HEK293T (cell line): ENCODE measurements at regions not wholly inside any gene's neighbourhood (a gene's known extent, or its start where the extent isn't known, plus 50 kb on each side); places are given as distances from the start of the nearest gene placed in this dataset.
"Not testable (repeated sequence)": the region's sequence is repeated elsewhere in the genome, so short reads cannot be mapped to it uniquely, and the experiment has no call there.

Experiments
- CTCF ChIA-PET: fragments of 350-600 bp; formaldehyde crosslinking; extraction: SDS; loops from one replicate; lab custom pipeline; 2021; ENCODE audit warnings: antibody characterized with exemption, inconsistent platforms; lab: Yijun Ruan, JAX
- POLR2A ChIA-PET: fragments of 350-600 bp; formaldehyde crosslinking; extraction: SDS; loops from one replicate; lab custom pipeline; 2020; ENCODE audit warnings: antibody characterized with exemption, inconsistent platforms; lab: Yijun Ruan, JAX
- DNase-seq: peaks from one replicate; pipeline ENCODE4 v3.0.0; 2012; ENCODE audit warnings: mixed read lengths; ENCODE audit errors: extremely low spot score
- ARNT ChIP-seq: fragments of 450-650 bp; IDR thresholded peaks from 2 replicates; pipeline ENCODE4 v1.6.1; 2017; ENCODE audit warnings: mild to moderate bottlenecking
- BHLHE40 ChIP-seq: fragments of 450-650 bp; IDR thresholded peaks from 2 replicates; pipeline ENCODE4 v1.6.1; 2016; ENCODE audit warnings: mild to moderate bottlenecking, moderate library complexity, borderline replicate concordance
- CTBP1 ChIP-seq: fragments of 450-650 bp; IDR thresholded peaks from 2 replicates; pipeline ENCODE4 v1.6.1; 2016; ENCODE audit warnings: borderline replicate concordance
- ELF4 ChIP-seq: fragments of 450-650 bp; IDR thresholded peaks from 2 replicates; pipeline ENCODE4 v1.6.1; 2017; ENCODE audit warnings: antibody characterized with exemption
- FOXA1 ChIP-seq: fragments of 450-650 bp; IDR thresholded peaks from 2 replicates; pipeline ENCODE4 v1.6.1; 2016; ENCODE audit warnings: mild to moderate bottlenecking
- FOXK2 ChIP-seq: fragments of 450-650 bp; IDR thresholded peaks from 2 replicates; pipeline ENCODE4 v1.6.1; 2016; ENCODE audit warnings: mild to moderate bottlenecking
- FOXM1 ChIP-seq: fragments of 450-650 bp; IDR thresholded peaks from 2 replicates; pipeline ENCODE4 v1.6.1; 2017; ENCODE audit warnings: mild to moderate bottlenecking, borderline replicate concordance
- HDGF ChIP-seq: fragments of 450-650 bp; IDR thresholded peaks from 2 replicates; pipeline ENCODE4 v1.6.1; 2017; ENCODE audit warnings: antibody characterized with exemption, borderline replicate concordance
- L3MBTL2 ChIP-seq: fragments of 450-650 bp; conservative IDR thresholded peaks from 2 replicates; pipeline ENCODE4 v1.6.1; 2016; ENCODE audit warnings: mild to moderate bottlenecking
- LEF1 ChIP-seq: fragments of 450-650 bp; IDR thresholded peaks from 2 replicates; pipeline ENCODE4 v1.6.1; 2017; ENCODE audit warnings: mild to moderate bottlenecking, borderline replicate concordance
- NFRKB ChIP-seq: fragments of 450-650 bp; IDR thresholded peaks from 2 replicates; pipeline ENCODE4 v1.6.1; 2016; ENCODE audit warnings: mild to moderate bottlenecking, moderate library complexity
- PKNOX1 ChIP-seq: fragments of 450-650 bp; IDR thresholded peaks from 2 replicates; pipeline ENCODE4 v1.6.1; 2016
- SP1 ChIP-seq: fragments of 450-650 bp; IDR thresholded peaks from 2 replicates; pipeline ENCODE4 v1.6.1; 2017
- SUZ12 ChIP-seq: fragments of 450-650 bp; IDR thresholded peaks from 2 replicates; pipeline ENCODE4 v1.6.1; 2016; ENCODE audit warnings: mild to moderate bottlenecking
- TARDBP ChIP-seq: fragments of 450-650 bp; IDR thresholded peaks from 2 replicates; pipeline ENCODE4 v1.6.1; 2016
- ZNF384 ChIP-seq: fragments of 450-650 bp; IDR thresholded peaks from 2 replicates; pipeline ENCODE4 v1.6.1; 2016

DNA sequence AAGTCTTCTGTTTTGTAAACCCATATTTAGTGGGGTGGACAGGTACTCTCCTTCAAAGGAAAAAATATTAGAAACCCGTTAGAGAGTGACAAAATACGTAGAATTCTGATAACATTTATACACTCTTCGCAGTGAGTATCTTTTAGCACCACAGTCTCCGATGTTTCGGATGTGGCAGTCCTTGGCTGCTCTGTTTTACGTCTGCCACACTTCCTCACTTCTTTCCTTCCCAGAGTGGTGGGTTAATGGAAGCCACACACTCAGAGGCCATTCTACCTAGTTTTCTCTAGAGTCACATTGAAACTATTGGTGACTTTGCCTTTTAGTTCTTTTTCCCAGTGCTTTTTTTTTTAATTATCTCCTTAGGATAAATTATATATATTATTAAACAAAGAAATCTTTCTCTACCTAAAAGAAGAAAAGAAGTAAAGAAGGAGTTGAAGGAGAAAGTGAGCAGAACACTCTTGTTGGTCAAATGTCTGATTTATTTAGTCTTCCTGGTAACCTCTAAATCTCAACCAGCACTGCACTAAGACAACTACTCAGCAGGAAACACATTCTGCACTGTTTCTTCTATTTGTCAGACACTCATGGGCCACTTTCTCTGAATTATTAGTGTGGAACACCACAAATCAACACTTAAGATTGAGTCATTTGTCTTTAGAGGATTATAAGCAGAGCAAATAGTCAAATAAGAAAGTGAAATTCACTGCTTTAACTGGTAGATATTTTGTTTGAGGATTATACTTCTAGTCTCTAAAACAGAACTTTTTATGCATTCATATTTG lies 451.3 kb upstream of the TMEFF2 start:
- ChIA-PET CTCF (no interaction called here), POLR2A (no interaction called here)
- TF ChIP-seq PKNOX1: no peak
- no peak for TF ChIP-seq FOXM1
- TF ChIP-seq BHLHE40: no peak
- TF ChIP-seq FOXA1: no peak
- no peak for TF ChIP-seq L3MBTL2
- TF ChIP-seq ARNT: no peak
- no peak for TF ChIP-seq CTBP1
- no peak for TF ChIP-seq ZNF384
- TF ChIP-seq SP1: no peak
- TF ChIP-seq FOXK2: no peak
- no peak for DNase-seq

GRCh38 chr2:192634557-192634956 lies 439.8 kb upstream of the TMEFF2 start:
- POLR2A ChIA-PET: no interaction called here
- no peak for DNase-seq
- CTCF ChIA-PET: no interaction called here
- no peak for TF ChIP-seq BHLHE40
- no peak for TF ChIP-seq CTBP1
- TF ChIP-seq SUZ12: no peak
- TF ChIP-seq HDGF: no peak
- TF ChIP-seq ZNF384: no peak
- TF ChIP-seq PKNOX1: no peak
- no peak for TF ChIP-seq NFRKB
- TF ChIP-seq FOXA1: no peak
- no peak for TF ChIP-seq FOXM1
- no peak for TF ChIP-seq TARDBP
- TF ChIP-seq L3MBTL2: no peak
- TF ChIP-seq SP1: no peak

- no peak for DNase-seq
- CTCF ChIA-PET: no interaction called here
- no peak for TF ChIP-seq ARNT
- no peak for TF ChIP-seq BHLHE40
- TF ChIP-seq SUZ12: no peak
- TF ChIP-seq ZNF384: no peak
- POLR2A ChIA-PET: no interaction called here
These were observed 433.3 kb upstream of the TMEFF2 start for GRCh38 chr2:192628017-192628416.

DNA sequence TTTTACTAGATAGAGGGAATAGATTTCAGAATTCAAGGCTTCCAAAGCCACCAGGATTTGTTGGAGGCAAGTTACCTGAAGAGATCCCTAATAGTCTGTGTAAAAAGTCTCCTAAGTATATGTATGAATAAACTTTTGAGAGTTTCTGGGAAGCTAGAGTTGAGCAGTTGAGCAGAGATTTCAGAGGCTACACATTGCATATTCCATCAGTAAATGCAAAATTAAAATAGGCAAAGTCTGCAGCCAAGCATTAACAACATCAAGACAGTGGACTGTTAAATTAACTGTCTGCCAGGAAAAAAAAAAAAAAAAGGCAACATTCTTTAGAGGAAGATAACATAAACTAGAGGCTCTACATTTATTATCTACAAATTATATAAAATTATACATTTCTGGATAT lies 420.4 kb upstream of the TMEFF2 start:
- POLR2A ChIA-PET: no interaction called here
- no peak for DNase-seq
- CTCF ChIA-PET: no interaction called here
- TF ChIP-seq FOXK2 (no peak), TARDBP (no peak), SP1 (no peak), NFRKB (no peak), CTBP1 (no peak), PKNOX1 (no peak), LEF1 (no peak), FOXM1 (no peak)

DNA sequence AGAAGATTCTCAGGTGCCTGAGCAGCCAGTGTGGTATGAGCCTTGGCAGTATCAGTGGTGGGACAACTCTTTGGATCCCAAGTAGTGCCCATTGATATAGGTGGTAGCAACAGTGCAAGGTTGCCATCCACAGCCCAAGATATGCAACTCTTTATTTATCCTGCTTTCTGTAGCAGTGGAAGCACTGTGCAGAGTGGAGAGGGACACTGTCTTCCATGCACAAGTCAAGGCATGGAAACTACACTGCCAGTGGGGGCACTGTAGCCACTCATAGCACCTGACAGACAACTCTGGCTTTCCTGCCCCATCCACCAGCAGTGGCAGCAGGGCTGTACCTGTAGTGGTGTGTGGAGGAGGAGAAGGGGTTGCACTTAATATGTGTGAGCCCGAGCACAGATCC lies 409.6 kb upstream of the TMEFF2 start:
- no peak for DNase-seq
- ChIA-PET CTCF (no interaction called here), POLR2A (no interaction called here)
- no peak for TF ChIP-seq FOXK2
- TF ChIP-seq SP1: no peak
- TF ChIP-seq BHLHE40: no peak
- no peak for TF ChIP-seq CTBP1
- no peak for TF ChIP-seq NFRKB
- TF ChIP-seq L3MBTL2: no peak
- TF ChIP-seq ARNT: no peak
- TF ChIP-seq TARDBP: no peak
- TF ChIP-seq FOXA1: no peak
- no peak for TF ChIP-seq ELF4
- no peak for TF ChIP-seq SUZ12
- TF ChIP-seq HDGF: no peak
- no peak for TF ChIP-seq PKNOX1
- TF ChIP-seq ZNF384: no peak
- TF ChIP-seq FOXM1: no peak
- no peak for TF ChIP-seq LEF1

- DNase-seq, CTCF ChIA-PET, POLR2A ChIA-PET: not testable (repeated sequence)
These were observed 403.9 kb upstream of the TMEFF2 start for GRCh38 chr2:192598649-192599048.
